ENCODE measurements at regions not wholly inside any gene's neighbourhood (a gene's known extent, or its start where the extent isn't known, plus 50 kb on each side); places are given as distances from the start of the nearest gene placed in this dataset.

- Mint-ChIP-seq H3K27me3 (ENCODE audit: insufficient read depth, unreplicated experiment) (no peaks in the 10 kb centered on the region), H3K27ac (ENCODE audit: unreplicated experiment) (no peak overlapping the region), H3K4me3 (ENCODE audit: unreplicated experiment) (no peak overlapping the region), H3K4me1 (ENCODE audit: low read depth, unreplicated experiment) (no peaks in the 10 kb centered on the region), H3K9me3 (ENCODE audit: unreplicated experiment) (peaks cover 2% of the 10 kb centered on the region), H3K36me3 (ENCODE audit: insufficient read depth, unreplicated experiment) (no peaks in the 10 kb centered on the region)
- TF ChIP-seq, protein P1, sequence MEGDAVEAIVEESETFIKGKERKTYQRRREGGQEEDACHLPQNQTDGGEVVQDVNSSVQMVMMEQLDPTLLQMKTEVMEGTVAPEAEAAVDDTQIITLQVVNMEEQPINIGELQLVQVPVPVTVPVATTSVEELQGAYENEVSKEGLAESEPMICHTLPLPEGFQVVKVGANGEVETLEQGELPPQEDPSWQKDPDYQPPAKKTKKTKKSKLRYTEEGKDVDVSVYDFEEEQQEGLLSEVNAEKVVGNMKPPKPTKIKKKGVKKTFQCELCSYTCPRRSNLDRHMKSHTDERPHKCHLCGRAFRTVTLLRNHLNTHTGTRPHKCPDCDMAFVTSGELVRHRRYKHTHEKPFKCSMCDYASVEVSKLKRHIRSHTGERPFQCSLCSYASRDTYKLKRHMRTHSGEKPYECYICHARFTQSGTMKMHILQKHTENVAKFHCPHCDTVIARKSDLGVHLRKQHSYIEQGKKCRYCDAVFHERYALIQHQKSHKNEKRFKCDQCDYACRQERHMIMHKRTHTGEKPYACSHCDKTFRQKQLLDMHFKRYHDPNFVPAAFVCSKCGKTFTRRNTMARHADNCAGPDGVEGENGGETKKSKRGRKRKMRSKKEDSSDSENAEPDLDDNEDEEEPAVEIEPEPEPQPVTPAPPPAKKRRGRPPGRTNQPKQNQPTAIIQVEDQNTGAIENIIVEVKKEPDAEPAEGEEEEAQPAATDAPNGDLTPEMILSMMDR (IDR thresholded peaks at IDR 0.05; ENCODE audit: insufficient read depth in 1 of 2, low read depth in 1 of 2, low read length in 1 of 2, severe bottlenecking in 1 of 2, unreplicated experiment in 1 of 2) = no peak
- no peak for DNase-seq
- no TSS peak for BruUV-seq (replicated peaks)
- no peaks in the 10 kb centered on the region for H3K27me3 ChIP-seq (replicated peaks; ENCODE audit: control insufficient read depth, insufficient read depth, low read length)
- intact Hi-C loops (cut with micrococcal nuclease; ENCODE audit: unreplicated experiment) = no loop called here
- H3K4me1 ChIP-seq = no peaks in the 10 kb centered on the region
- no peak overlapping the region for H3K4me3 ChIP-seq (ENCODE audit: low read depth, low read length)
- ChIA-PET POLR2A (no interaction called here), CTCF (interaction anchor here (0.5 kb wide), 1 partner anchor 112 kb away, joined by 3 read pairs; no protein-coding TSS in a partner anchor)
- H3K9me3 ChIP-seq = peaks cover 4% of the 10 kb centered on the region; the same call in 1 of the 2 replicates
- no peaks in the 10 kb centered on the region for H3K36me3 ChIP-seq (ENCODE audit: control insufficient read depth, insufficient read depth, low read length)
Measured at GRCh38 chr6:3607171-3607570, 144.3 kb downstream of the PXDC1 start.

DNA sequence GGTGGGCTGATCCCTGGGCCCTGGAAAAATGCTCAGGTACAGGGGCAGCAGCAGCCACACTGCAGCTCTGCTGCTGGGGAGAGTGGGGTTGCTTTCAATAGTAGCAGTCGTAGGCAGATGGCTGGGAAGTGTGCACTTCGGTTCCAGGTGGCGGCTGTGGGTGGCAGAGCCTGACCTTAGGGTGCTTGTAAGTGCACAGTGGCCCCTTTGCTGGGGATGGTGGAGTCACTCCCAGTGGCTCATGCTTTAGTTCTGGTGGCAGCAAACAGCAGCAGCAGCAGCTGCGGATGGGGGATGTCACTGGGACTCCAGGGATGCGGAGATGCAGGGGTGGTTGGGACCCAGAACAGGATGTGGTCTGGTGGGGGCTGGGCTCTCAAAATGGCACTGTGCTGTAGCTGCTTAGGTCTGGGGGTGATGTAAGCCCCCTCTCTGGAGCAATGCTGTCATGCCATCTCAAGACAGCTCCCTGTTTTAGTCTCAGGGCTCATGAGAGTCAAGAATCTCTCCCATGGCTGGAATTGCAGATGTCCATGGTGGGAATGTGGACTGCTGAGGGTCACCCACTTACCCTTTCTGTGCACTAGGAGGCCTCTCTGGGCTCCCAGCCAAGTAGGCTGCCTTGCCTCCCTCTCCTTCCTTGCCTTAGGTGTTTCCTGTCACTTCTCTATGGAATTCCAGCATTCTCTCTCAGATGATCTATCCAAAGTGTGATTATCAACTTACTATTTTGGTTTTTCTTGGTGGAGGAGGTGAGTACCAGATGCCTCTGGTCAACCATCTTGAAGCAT, 146.7 kb upstream of the SLC22A23 start:
- intact Hi-C loops (cut with micrococcal nuclease; ENCODE audit: unreplicated experiment) = no loop called here
- H3K36me3 ChIP-seq (ENCODE audit: control insufficient read depth, insufficient read depth, low read length) = no peaks in the 10 kb centered on the region
- Mint-ChIP-seq H3K27me3 (ENCODE audit: insufficient read depth, unreplicated experiment) (peaks cover 2% of the 10 kb centered on the region), H3K27ac (ENCODE audit: unreplicated experiment) (no peak overlapping the region), H3K4me3 (ENCODE audit: unreplicated experiment) (no peak overlapping the region), H3K4me1 (ENCODE audit: low read depth, unreplicated experiment) (no peaks in the 10 kb centered on the region), H3K36me3 (ENCODE audit: insufficient read depth, unreplicated experiment) (no peaks in the 10 kb centered on the region), H3K9me3 (ENCODE audit: unreplicated experiment) (peaks cover 9% of the 10 kb centered on the region)
- H3K4me1 ChIP-seq = no peaks in the 10 kb centered on the region
- POLR2A ChIA-PET = no interaction called here
- DNase-seq = no peak
- no TSS peak for BruUV-seq (replicated peaks)
- H3K9me3 ChIP-seq = peaks cover 25% of the 10 kb centered on the region
- CTCF ChIA-PET = no interaction called here
- H3K27me3 ChIP-seq (replicated peaks; ENCODE audit: control insufficient read depth, insufficient read depth, low read length) = no peaks in the 10 kb centered on the region
- TF ChIP-seq, protein P1 (IDR thresholded peaks at IDR 0.05; ENCODE audit: insufficient read depth in 1 of 2, low read depth in 1 of 2, low read length in 1 of 2, severe bottlenecking in 1 of 2, unreplicated experiment in 1 of 2) = no peak
- H3K4me3 ChIP-seq (ENCODE audit: low read depth, low read length) = no peak overlapping the region

DNA sequence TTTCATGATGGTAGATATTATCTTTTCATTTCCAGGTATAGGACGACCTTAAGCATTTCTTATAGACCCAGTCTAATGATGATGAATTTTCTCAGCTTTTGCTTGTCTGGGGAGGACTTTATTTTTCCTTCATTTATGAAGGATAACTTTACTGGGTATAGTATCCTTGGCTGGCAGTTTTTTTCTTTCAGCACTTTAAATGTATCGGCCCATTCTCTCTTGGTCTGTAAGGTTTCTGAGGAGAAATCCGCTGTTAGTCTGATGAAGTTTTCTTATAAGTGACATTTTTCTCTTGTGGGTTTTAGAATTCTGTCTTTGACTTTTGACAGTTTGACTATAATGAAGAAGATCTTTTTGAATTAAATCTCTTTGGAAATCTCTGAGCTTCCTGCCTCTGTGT, 144.7 kb upstream of the SLC22A23 start:
- intact Hi-C loops (cut with micrococcal nuclease; ENCODE audit: unreplicated experiment) = no loop called here
- DNase-seq = no peak
- CTCF ChIA-PET = no interaction called here

More for the DNA sequence above, 144.7 kb upstream of the SLC22A23 start:
- H3K27me3 Mint-ChIP-seq (ENCODE audit: insufficient read depth, unreplicated experiment) = peaks cover 2% of the 10 kb centered on the region
- peaks cover 28% of the 10 kb centered on the region for H3K9me3 ChIP-seq
- POLR2A ChIA-PET = no interaction called here
- no peaks in the 10 kb centered on the region for H3K36me3 ChIP-seq (ENCODE audit: control insufficient read depth, insufficient read depth, low read length)
- TF ChIP-seq, protein P1 (IDR thresholded peaks at IDR 0.05; ENCODE audit: insufficient read depth in 1 of 2, low read depth in 1 of 2, low read length in 1 of 2, severe bottlenecking in 1 of 2, unreplicated experiment in 1 of 2) = no peak
- H3K4me1 ChIP-seq = no peaks in the 10 kb centered on the region
- H3K9me3 Mint-ChIP-seq (ENCODE audit: unreplicated experiment) = peaks cover 9% of the 10 kb centered on the region
- no peaks in the 10 kb centered on the region for H3K4me1 Mint-ChIP-seq (ENCODE audit: low read depth, unreplicated experiment)
- no peaks in the 10 kb centered on the region for H3K27me3 ChIP-seq (replicated peaks; ENCODE audit: control insufficient read depth, insufficient read depth, low read length)
- H3K4me3 ChIP-seq (ENCODE audit: low read depth, low read length) = no peak overlapping the region
- no peak overlapping the region for H3K27ac Mint-ChIP-seq (ENCODE audit: unreplicated experiment)
- no peaks in the 10 kb centered on the region for H3K36me3 Mint-ChIP-seq (ENCODE audit: insufficient read depth, unreplicated experiment)
- no TSS peak for BruUV-seq (replicated peaks)
- no peak overlapping the region for H3K4me3 Mint-ChIP-seq (ENCODE audit: unreplicated experiment)

All from Caco-2 (cell line).